HG03159 (cell line): ENCODE measurements at regions not wholly inside any gene's neighbourhood (a gene's known extent, or its start where the extent isn't known, plus 50 kb on each side); places are given as distances from the start of the nearest gene placed in this dataset.
"Not testable (repeated sequence)": the region's sequence is repeated elsewhere in the genome, so short reads cannot be mapped to it uniquely, and the experiment has no call there.

Source experiments
- ATAC-seq: cut with Tn5 transposase; IDR thresholded peaks from one replicate; pipeline ENCODE4 v1.9.1; 2021; ENCODE audit warnings: mild to moderate bottlenecking, moderate library complexity; ENCODE audit not compliant: unreplicated experiment

DNA sequence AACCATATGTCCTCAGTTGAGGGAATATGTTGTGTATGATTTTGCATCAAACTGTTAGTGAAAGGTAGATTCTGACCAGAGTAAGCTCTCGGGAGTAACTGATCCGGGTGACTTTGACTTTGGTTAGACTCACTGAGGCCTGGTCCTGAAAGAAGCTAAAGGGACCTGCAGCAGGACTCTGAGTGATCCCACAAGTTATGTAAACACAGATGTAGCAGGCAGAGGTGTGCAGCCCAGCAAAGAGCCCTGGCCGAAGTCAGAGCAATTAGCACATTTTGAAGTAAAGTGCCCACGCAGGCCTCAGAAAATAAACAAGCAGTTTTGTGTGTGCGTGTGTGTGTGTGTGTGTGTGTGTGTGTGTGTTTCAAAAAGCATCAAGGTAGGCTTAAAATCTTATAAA is 245.6 kb upstream of the FERD3L start:
- ATAC-seq = no peak

DNA sequence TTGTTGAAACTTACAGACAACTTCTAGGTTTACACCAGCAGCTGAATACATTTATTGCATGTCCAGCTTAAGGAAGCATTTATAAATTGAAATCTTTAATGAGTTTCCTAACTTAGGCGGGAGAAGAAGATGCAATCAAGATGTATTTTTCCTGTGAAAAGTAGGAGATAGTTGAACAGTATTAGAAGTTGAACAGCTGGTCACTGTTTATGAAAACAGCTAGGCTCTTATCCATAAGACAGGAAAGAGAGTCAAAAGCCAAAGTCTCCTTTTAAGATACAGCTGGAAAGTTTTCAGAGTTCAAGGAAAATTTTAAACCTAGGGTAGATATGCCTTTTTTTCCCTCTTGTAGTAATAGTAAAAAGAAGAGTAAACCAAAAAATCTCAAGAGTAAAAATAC is 236.1 kb upstream of the FERD3L start:
- ATAC-seq = no peak

DNA sequence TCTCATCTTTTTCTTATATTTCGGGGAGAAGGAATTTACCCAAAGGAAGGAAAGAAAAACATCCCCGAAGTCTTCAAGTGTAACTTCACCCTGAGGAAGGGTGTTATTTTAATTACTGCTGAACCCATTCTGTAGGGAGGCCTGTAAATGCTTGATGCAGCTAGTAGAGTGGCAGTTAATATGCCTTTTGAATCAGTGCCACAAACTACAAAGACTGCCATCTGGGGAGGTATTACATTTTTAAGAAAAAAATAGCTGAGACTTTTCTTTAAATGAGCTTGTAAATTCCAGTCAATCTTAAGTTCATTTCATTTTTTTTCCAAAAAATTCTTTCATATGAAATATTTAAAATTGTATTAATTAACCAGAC is 233.1 kb upstream of the FERD3L start:
- no peak for ATAC-seq

DNA sequence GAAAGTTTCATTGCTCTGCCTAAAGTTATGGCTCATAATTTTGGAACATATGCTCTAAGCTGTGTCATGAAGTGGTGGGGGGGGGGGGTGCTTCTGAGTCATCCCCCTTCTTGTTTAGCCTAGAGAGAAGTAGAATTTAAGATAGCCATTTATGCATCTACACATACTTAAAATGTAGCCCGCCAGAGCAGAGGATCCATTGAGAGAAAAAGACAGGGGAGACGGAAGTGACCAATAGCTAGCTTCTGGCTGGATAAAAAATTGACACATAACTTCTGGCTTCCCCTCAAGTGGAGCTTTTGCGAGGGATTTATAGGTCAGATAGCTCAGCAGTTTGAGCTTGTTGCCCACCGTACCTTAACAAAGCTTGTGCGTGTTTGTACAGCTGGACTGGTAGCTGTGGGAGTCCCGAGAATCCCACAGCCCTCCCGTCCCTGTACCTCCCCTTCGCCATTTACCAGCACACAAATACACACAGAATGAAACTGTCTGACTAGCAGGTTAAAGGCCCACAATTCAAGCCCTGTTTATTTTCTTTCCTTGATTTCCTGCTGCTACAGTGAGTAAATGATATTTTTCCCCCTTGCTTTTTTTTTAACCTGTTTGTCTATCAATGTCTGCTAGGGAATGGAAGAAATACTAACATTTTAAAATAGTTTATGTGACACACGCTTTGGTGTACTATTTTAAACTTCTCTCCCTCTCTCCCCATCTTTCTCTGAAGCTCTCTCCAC is 232.6 kb upstream of the FERD3L start:
- no peak for ATAC-seq

DNA sequence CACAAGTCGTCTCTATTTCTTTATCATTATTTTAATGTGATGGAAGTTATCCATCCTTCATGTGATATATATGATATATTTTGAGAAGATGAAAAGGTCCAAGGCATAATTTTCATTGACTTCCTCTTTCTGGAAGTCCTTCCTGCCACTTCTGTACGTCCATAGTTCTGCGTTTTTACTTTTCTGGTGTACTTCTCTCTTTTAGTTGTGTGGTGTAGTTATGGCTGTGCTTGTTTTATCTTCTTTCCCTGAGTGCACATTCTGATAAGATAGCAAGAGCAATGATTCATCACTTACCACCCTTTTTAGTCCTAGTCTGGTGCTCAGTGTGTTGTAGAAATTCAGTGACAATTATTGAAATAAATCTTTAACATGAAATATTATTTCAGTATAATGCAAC is 231.3 kb upstream of the FERD3L start:
- ATAC-seq = no peak

DNA sequence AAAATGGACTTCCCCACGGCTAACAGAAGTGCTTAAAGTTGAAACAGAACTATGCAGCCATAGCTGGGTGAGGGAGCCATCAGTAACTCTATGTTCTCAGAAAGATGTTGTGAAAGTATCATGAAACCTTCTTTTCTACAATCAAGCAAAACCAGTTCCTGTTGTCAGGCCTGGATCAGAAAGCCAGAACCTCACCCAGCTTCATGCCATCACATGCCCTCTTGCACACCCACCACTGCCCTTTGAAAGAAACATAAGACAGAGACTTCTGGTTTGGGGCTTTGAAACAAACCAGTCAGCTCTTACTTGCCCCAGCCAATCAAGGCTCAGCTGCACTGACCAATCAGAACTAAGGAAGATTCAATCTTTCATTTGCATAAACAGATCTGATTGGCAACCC is 230.8 kb upstream of the FERD3L start:
- no peak for ATAC-seq

DNA sequence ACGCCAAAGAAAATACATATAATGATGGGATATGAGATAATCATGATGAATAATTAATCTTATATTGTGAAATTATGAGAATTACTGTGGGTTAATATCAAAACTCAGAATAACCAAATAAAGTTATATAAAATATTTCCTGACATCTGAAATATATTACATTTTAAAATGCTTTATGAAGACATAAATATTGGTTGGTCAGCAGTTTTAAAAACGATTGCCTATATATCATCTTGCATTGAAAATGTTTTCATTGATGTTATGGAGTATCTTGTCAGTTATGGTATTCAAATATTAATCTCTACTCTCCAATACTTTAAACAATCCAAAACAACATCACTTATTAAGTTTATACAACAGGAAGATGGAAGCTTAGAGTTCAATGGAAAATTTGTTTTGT is 228.1 kb upstream of the FERD3L start:
- ATAC-seq = no peak

DNA sequence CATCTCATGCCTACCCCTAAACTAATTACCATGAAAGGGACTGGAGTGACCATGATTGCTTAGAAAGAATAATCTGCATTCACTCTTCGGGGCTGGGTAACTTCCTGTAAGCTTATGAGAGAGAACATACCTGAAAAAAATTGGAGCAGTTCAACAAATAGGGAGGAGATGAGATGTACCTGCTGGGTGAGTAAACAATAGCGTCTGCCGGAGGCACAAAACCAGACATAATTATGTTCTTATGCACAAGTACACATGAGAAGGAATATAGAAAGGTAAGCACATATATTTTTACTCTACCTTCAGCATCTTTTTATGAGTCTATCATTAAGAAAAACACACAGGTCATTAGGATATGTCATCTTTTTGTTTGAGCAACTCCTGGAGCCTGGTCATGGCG is 224.6 kb upstream of the FERD3L start:
- no peak for ATAC-seq

DNA sequence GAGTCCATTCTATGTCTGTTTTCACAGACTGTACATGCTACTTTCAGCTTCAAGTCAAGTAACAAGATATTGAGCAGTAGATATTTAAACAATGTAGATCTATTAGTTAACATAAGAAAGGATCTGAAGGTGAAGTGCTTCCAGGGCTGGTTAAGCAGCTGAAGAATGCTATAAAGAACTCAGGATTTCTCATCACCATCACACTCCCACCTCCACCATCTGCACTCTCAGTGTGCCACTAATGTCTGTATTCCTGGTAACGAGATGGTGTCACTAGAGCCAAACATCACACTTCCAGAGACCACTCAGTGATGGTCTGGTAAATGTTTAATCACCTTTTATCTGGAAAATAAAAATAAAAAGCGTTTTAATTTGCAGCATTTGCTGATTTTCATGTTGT is 224.0 kb upstream of the FERD3L start:
- ATAC-seq = no peak

DNA sequence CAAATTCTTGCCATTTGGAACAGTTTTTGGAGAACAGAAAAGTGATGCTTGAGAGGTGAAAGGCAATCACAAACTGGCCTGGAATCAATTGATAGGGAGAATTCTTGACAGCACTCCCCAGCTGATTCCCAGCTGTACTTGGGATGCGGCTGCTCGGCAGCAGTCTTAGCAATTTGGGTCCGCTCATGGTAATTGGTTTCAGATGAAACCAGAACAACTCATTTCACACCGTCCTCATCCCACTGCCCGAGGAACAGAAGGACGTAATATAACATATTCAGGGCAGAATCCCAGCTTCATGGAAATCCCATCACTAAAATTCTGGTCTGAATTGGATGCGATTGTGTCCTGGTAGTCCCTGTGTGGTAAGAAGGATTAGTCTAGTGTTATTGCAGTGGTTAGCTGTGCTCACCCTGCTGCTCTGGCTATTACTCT is 223.3 kb upstream of the FERD3L start:
- no peak for ATAC-seq

DNA sequence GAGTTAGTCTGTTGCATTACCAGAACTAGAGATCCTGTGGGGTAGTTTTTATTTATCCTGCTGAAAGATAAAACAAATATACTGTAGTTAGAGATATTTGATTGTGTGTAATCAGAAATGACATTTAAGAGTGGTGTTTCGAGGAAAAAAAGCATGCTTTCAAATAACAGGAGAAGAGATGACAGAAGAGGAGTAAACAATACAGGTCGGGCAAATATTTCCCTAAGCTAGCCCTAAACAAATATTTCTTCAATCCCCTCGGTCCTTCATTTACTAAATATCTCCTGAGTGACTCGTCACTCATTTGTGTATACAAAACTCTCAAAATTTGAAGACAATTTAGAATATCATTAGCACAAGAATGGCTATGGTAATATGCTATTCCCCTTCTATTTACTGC is 219.7 kb upstream of the FERD3L start:
- no peak for ATAC-seq

DNA sequence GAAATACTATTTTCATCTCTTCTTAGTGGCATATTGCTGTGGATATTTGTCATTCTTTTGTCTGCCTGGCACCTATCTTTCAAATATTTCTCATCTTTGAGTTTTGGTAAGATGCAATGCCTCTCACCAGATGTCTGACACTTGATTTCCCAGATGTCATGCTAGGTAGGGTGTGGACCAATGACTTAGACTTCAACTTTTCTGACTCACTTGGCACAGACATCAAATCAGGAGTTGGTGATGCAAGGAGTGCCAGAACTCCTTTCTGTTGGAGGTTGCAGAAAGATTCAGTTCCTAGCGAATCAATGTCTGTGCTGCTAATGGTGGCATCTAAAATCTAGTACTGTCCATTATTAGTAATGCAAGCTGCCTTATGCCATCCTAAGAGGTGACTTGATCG is 216.9 kb upstream of the FERD3L start:
- ATAC-seq = no peak

DNA sequence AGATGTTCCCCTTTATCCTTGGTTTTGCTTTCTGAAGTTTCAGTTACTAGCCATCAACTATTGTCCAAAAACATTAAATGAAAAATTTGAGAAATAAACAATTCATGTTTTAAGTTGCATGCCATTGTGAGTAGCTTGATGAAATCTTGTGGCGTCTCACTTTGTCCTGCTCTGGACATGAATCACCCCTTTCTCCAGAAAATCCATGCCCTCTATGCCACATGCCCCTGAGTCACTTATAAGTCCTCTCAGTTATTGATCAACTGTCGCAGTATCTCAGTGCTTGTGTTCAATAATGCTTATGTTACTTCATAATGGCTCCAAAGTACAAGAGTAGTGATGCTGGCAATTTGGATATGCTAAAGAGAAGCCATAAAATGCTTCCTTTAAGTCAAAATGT is 208.0 kb upstream of the FERD3L start:
- ATAC-seq = no peak

DNA sequence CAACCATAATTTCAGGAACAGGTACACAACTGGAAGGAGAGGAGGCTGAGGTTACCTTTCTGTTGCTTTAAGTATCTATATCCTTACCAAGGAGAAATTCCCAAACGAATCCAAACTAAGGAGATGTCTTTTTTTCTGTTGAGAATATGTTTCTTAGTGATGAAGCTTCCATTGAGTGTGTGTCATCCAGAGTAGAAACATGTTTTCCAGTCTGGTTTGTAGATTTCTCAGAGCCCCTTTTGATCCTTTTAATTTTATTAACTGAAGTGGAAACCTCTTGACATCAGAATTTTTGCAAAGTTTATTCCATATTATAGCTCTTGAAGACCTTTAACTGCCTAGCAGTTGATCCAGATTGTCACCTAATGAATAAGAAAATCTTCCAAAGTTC is 207.1 kb upstream of the FERD3L start:
- no peak for ATAC-seq

DNA sequence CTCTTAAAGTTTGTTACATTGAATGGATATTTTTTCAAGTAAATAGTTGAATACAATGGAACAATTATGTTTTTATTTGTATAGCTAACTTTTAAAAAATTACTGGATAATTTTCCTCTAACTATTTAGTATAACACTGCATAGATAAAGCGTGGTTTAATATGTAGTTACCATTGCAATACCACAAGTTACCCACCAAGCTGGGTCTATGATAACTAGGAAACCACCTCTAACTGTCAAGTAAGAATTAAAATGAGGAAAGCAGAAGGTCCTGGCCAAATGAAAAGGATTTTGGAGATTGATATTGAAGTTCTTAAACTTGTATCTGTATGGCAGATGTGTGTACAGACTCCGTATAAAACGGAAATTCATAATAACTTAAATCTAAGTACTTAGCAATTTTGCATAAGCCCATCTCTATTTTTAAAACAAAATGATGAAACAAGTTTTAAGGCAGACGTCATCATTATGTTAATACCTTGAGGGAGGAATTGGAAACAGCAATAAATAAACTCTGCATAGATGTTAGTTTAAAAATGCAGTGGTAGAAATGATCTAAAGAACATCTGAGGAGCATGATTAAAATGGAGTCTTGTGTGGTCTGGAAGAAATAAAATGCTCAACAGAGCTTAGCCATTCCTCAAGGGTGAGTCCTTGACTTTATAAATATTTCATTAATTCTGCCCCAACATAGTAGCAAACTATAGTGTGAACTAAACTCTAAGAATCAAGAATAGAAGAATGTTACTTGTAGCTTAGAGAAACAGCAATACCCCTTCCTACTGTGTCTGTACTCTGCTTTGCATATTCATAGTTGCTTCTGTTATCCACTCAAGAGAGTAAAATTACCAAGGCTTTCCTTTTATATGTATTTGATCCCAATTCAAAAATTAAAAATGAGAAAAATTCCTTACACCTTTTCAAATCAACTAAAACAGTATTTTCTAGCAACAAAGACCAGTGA is 206.4 kb upstream of the FERD3L start:
- ATAC-seq = no peak

DNA sequence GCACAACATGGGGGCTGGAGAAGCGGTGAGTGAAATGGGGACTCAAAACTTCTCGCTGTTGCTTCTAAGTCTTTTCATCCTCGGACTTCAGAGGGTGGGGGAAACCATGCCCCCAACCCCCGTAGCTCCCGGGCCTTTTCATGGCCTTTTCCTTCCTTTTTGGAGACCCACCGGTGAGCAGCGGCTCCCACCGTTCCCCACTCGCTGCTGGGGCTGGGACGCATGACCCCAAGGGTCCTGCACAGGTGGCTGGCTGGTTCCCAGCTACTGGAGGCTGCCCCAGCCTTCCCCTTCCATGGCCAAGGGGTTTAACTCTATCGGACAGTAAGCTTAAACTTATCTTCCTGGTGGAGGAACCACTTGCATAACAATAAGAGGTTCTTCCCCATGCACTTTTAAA is 194.3 kb upstream of the FERD3L start:
- no peak for ATAC-seq

DNA sequence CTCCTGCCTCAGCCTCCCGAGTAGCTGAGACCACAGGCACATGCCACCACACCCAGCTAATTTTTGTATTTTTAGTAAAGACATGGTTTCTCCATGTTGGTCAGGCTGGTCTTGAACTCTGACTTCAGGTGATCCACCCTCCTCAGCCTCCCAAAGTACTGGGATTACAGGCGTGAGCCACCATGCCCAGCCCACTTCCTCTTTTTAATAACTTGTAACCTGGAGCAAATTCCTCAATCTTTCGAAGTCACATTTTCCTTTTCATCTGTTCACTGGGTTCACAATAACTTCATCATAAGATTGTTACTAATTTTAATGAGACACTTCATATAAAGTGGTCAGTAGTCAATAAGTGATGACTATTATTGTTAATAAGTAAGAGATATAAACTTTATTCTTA is 193.3 kb upstream of the FERD3L start:
- ATAC-seq = not testable (repeated sequence)

DNA sequence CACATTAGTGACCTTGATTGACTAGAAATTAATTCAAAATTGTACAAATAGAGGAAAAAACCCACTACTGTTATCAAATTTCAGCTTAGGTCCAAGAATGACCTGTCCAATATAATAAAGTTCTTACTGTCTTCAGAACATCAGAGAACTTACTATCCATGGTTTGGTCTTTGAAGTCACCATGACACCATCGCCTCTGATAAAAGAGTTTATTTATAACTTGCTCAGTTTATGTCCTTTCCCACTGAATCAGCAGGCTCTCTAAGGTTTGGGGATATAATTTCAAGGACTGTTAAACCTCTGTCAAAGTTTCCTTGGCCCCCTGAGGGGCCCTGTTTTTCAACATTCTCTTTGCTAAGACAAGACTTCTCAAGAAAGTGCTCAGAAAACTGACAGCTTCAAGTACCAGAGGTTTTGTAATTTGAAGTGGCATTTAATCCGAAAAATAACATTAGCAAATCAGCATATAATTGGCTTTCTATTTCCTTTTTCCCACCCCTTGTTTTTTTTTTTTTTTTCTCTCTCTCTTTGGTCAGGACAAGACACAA is 191.7 kb upstream of the FERD3L start:
- no peak for ATAC-seq

DNA sequence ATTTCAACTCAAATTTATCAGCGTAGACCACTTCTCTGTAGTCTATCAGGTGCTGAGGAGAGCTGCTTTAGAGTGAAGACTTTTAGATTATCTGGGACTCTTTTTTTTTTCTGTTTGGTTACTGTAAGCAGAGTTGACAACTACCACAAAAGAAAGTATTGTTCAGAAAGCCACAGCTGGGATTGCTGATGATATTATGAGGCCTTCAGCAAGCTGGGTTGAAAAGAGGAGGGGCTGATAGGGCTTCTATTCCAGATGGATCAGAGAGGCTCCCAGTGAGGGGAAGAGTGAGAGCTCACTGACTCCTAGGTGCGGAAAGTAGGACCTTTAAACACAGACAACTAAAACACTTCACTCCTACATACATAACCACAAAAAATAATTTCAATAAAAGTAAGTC is 188.5 kb upstream of the FERD3L start:
- no peak for ATAC-seq

DNA sequence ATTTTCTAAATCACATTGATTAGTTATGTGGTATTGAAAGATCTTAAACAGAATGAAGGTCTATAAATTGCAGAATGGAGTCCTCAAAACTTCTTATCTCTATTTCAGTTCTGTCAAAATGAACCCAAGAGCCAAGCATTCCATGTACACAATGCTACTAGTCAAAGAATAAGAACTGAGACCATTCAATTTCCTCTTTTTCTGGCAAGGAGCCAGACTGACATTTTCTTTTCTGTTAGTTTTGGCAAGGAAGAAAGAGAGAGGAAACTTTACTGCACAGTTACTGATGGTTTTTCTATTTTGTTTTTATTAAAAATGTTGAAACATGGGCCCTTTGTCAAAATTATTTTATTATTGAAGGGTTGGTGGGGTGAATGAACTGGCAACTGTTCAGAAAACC is 181.8 kb upstream of the FERD3L start:
- no peak for ATAC-seq

DNA sequence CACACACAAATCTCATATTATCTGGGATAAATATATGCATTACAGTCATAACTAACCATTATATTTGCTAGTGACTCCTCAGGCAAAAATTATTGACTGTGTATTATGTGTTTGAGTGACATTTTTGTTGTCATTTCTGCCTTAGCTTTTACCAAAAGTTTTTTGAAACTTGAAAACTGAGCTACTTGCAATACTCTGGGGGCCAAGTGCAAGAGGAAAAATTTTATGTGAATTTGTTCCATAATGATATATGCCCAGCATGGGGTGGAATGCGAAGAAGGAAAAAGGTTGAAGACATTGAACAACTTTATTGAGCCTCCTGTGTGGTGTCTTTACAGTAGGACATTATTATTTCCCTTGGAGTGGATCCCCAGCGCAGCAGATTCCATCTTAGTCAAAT is 176.8 kb upstream of the FERD3L start:
- no peak for ATAC-seq

DNA sequence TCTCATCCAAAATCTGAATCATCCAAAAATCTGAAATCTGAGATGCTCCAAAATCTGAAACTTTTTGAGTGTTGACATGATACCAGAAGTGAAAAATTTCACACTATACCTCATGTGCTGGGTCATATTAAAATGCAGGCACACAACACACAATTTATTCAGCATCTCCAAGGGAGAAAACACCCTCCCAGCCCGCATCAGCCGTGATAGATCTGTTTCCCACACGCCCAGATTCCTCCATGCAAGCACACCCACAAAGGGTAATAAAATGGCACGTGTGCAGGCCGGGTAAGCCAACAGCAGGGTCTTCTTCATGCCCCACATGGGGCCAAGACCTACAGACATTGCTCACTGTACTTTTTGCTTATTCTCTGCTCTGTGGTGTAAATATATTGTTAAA is 173.1 kb upstream of the FERD3L start:
- no peak for ATAC-seq
